OCI-M1 (cell line): ENCODE measurements at regions not wholly inside any gene's neighbourhood (a gene's known extent, or its start where the extent isn't known, plus 50 kb on each side); places are given as distances from the start of the nearest gene placed in this dataset.
"Not testable (repeated sequence)": the region's sequence is repeated elsewhere in the genome, so short reads cannot be mapped to it uniquely, and the experiment has no call there.

Experiments used
- DNase-seq: peaks from one replicate; lab custom pipeline; 2025; lab: John Stamatoyannopoulos, UW

GRCh38 chr10:62498271-62498670 is 124.1 kb downstream of the ZNF365 start:
- no peak for DNase-seq

GRCh38 chr10:62500116-62500515 is 125.9 kb downstream of the ZNF365 start:
- not testable (repeated sequence) for DNase-seq

- DNase-seq, result peak; percentile 24
Observed at GRCh38 chr10:62501547-62501946, 127.4 kb downstream of the ZNF365 start.

GRCh38 chr10:62502995-62503613 is 128.9 kb downstream of the ZNF365 start:
- peak; percentile 27 for DNase-seq

- no peak for DNase-seq
Observed at GRCh38 chr10:62503872-62504271, 129.7 kb downstream of the ZNF365 start.

GRCh38 chr10:62506371-62506770 is 132.2 kb downstream of the ZNF365 start:
- peak; percentile 53 for DNase-seq

GRCh38 chr10:62511238-62511637 is 137.1 kb downstream of the ZNF365 start:
- no peak for DNase-seq

GRCh38 chr10:62511656-62512055 is 137.5 kb downstream of the ZNF365 start:
- DNase-seq, result peak; percentile 12

- no peak for DNase-seq
Observed at GRCh38 chr10:62512732-62513475, 138.7 kb downstream of the ZNF365 start.

GRCh38 chr10:62514079-62514693 is 140.0 kb downstream of the ZNF365 start:
- no peak for DNase-seq

GRCh38 chr10:62517252-62517651 is 143.1 kb downstream of the ZNF365 start:
- no peak for DNase-seq

GRCh38 chr10:62527019-62527827 is 153.1 kb downstream of the ZNF365 start:
- no peak for DNase-seq

- DNase-seq, result peak; percentile 66
Observed at GRCh38 chr10:62528441-62528840, 154.3 kb downstream of the ZNF365 start.

- DNase-seq, result no peak
Observed at GRCh38 chr10:62529396-62529795, 155.2 kb downstream of the ZNF365 start.

- no peak for DNase-seq
Observed at GRCh38 chr10:62534031-62534430, 159.9 kb downstream of the ZNF365 start.

GRCh38 chr10:62538606-62539005 is 164.4 kb downstream of the ZNF365 start:
- DNase-seq, result no peak

GRCh38 chr10:62540389-62540788 is 166.2 kb downstream of the ZNF365 start:
- DNase-seq, result no peak

GRCh38 chr10:62541811-62542210 is 167.6 kb downstream of the ZNF365 start:
- peak; percentile 22 for DNase-seq

- DNase-seq, result no peak
Observed at GRCh38 chr10:62543571-62544355, 169.6 kb downstream of the ZNF365 start.

GRCh38 chr10:62545160-62546066 is 171.2 kb downstream of the ZNF365 start:
- peak; percentile 73 for DNase-seq
